ENCODE measurements at regions not wholly inside any gene's neighbourhood (a gene's known extent, or its start where the extent isn't known, plus 50 kb on each side); places are given as distances from the start of the nearest gene placed in this dataset.

DNA sequence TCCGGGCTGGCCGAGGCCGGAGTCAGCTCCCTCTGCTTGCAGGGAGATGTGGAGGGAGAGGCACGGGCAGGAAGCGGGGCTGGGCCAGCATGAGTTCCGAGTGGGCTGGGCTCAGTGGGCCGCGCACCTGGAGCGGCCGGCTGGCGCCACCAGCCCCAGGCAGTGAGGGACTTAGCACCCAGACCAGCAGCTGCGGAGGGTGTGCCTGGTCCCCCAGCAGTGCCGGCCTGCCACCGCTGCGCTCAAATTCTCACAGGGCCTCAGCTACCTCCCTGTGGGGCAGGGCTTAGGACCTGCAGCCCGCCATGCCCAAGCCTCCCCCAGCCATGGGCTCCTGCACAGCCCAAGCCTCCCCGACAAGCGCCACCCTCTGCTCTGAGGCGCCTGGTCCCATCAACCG, 700.3 kb downstream of the DNAH5 start:
- TF ChIP-seq POLR2A (IDR thresholded peaks at IDR 0.05; ENCODE audit: extremely low read depth, insufficient read length) (no peak), MYC (IDR thresholded peaks at IDR 0.05; ENCODE audit: low read depth, low read length) (no peak)
- TF ChIP-seq, protein P1, sequence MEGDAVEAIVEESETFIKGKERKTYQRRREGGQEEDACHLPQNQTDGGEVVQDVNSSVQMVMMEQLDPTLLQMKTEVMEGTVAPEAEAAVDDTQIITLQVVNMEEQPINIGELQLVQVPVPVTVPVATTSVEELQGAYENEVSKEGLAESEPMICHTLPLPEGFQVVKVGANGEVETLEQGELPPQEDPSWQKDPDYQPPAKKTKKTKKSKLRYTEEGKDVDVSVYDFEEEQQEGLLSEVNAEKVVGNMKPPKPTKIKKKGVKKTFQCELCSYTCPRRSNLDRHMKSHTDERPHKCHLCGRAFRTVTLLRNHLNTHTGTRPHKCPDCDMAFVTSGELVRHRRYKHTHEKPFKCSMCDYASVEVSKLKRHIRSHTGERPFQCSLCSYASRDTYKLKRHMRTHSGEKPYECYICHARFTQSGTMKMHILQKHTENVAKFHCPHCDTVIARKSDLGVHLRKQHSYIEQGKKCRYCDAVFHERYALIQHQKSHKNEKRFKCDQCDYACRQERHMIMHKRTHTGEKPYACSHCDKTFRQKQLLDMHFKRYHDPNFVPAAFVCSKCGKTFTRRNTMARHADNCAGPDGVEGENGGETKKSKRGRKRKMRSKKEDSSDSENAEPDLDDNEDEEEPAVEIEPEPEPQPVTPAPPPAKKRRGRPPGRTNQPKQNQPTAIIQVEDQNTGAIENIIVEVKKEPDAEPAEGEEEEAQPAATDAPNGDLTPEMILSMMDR (IDR thresholded peaks at IDR 0.05; ENCODE audit: low read depth, low read length): no peak
- TF ChIP-seq, protein P2, sequence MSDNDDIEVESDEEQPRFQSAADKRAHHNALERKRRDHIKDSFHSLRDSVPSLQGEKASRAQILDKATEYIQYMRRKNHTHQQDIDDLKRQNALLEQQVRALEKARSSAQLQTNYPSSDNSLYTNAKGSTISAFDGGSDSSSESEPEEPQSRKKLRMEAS (IDR thresholded peaks at IDR 0.05; ENCODE audit: low read depth, low read length): no peak
